IMR-90 (cell line): ENCODE measurements at regions not wholly inside any gene's neighbourhood (a gene's known extent, or its start where the extent isn't known, plus 50 kb on each side); places are given as distances from the start of the nearest gene placed in this dataset.

Source experiments
- ATAC-seq: fragments of 200-7000 bp; cut with Tn5 transposase; 2 replicates; pipeline ENCODE4 v1.9.1; 2020; ENCODE audit warnings: low read depth, mild to moderate bottlenecking, moderate library complexity
- BruUV-seq: library from RNA; stranded (reverse); fragments of 400-500 nt; replicated peaks from 2 replicates; lab custom pipeline; 2021; lab: Mats Ljungman, UMichigan
- CTCF ChIA-PET: fragments of 300-600 bp; formaldehyde crosslinking; extraction: SDS; loops from one replicate; lab custom pipeline; 2021; ENCODE audit warnings: antibody characterized with exemption; lab: Yijun Ruan, JAX
- POLR2A ChIA-PET: fragments of 300-600 bp; sonication (Branson Sonifier 250); formaldehyde crosslinking; loops from one replicate; lab custom pipeline; 2022; ENCODE audit warnings: antibody characterized with exemption; ENCODE audit not compliant: unreplicated experiment; lab: Charles Lee
- DNase-seq: peaks from one replicate; pipeline ENCODE4 v3.0.0; 2013
- H2AFZ ChIP-seq: replicated peaks from 2 replicates; pipeline ENCODE3; 2013; ENCODE audit warnings: low read length, mild to moderate bottlenecking; ENCODE audit not compliant: poor library complexity
- H2AK5ac ChIP-seq: 2 replicates; pipeline ENCODE4 v1.6.1; 2013; ENCODE audit warnings: low read depth, low read length, inconsistent platforms
- H2AK9ac ChIP-seq: replicated peaks from 2 replicates; pipeline ENCODE3; 2013; ENCODE audit warnings: mild to moderate bottlenecking, low read depth, low read length, moderate library complexity; ENCODE audit not compliant: poor library complexity
- H2BK120ac ChIP-seq: 2 replicates; pipeline ENCODE4 v1.6.1; 2013; ENCODE audit warnings: low read depth, low read length, inconsistent platforms
- H2BK15ac ChIP-seq: 3 replicates; pipeline ENCODE4 v1.6.1; 2013; ENCODE audit warnings: low read depth, low read length, inconsistent platforms
- H2BK20ac ChIP-seq: 2 replicates; pipeline ENCODE4 v1.6.1; 2013; ENCODE audit warnings: low read depth, mild to moderate bottlenecking, inconsistent platforms, low read length, moderate library complexity
- H2BK5ac ChIP-seq: 2 replicates; pipeline ENCODE4 v1.6.1; 2013; ENCODE audit warnings: mild to moderate bottlenecking, low read depth, low read length, inconsistent platforms; ENCODE audit not compliant: poor library complexity, severe bottlenecking
- H3K14ac ChIP-seq: replicated peaks from 2 replicates; pipeline ENCODE4 v1.6.1; 2013; ENCODE audit warnings: low read depth, low read length, inconsistent platforms
- H3K18ac ChIP-seq: 2 replicates; pipeline ENCODE4 v1.6.1; 2013; ENCODE audit warnings: low read depth, low read length, control low read depth
- H3K23ac ChIP-seq: 2 replicates; pipeline ENCODE4 v1.6.1; 2013; ENCODE audit warnings: low read depth, low read length, inconsistent platforms
- H3K27ac ChIP-seq: 2 replicates; pipeline ENCODE4 v1.5.1; 2013; ENCODE audit warnings: mild to moderate bottlenecking, control low read depth, low read length; ENCODE audit not compliant: insufficient read depth
- H3K27me3 ChIP-seq: 2 replicates; pipeline ENCODE4 v1.6.1; 2013; ENCODE audit warnings: low read length; ENCODE audit not compliant: control insufficient read depth, insufficient read depth
- H3K36me3 ChIP-seq: 2 replicates; pipeline ENCODE4 v1.6.1; 2013; ENCODE audit warnings: low read length, mixed read lengths; ENCODE audit not compliant: control insufficient read depth, insufficient read depth
- H3K4ac ChIP-seq: 2 replicates; pipeline ENCODE4 v1.6.1; 2013; ENCODE audit warnings: low read depth, low read length, inconsistent platforms
- H3K4me1 ChIP-seq: 2 replicates; pipeline ENCODE4 v1.6.1; 2013; ENCODE audit warnings: low read length, mixed read lengths; ENCODE audit not compliant: control insufficient read depth, insufficient read depth
- H3K4me2 ChIP-seq: 2 replicates; pipeline ENCODE4 v1.6.1; 2013; ENCODE audit warnings: low read depth, mild to moderate bottlenecking, control low read depth, low read length, moderate library complexity
- H3K4me3 ChIP-seq: 2 replicates; pipeline ENCODE4 v1.5.1; 2013; ENCODE audit warnings: low read depth, mild to moderate bottlenecking, control low read depth, low read length, moderate library complexity; ENCODE audit not compliant: insufficient read depth
- H3K56ac ChIP-seq: 2 replicates; pipeline ENCODE4 v1.6.1; 2013; ENCODE audit warnings: low read length, inconsistent platforms; ENCODE audit not compliant: insufficient read depth; ENCODE audit errors: extremely low read depth
- H3K79me1 ChIP-seq, 2 experiments: 2 replicates each; pipeline ENCODE4 v1.6.1; 2013; ENCODE audit warnings: low read length in 2 of 2, inconsistent platforms in 1 of 2, low read depth in 1 of 2
- H3K9ac ChIP-seq: 2 replicates; pipeline ENCODE4 v1.6.1; 2013; ENCODE audit warnings: low read depth, low read length, control low read depth
- H3K9me1 ChIP-seq: 2 replicates; pipeline ENCODE4 v1.6.1; 2013; ENCODE audit warnings: low read length, inconsistent platforms; ENCODE audit not compliant: insufficient read depth
- H3K9me3 ChIP-seq: 2 replicates; pipeline ENCODE4 v1.6.1; 2013; ENCODE audit warnings: low read length; ENCODE audit not compliant: control insufficient read depth, insufficient read depth
- H4K20me1 ChIP-seq: 2 replicates; pipeline ENCODE4 v1.6.1; 2013; ENCODE audit warnings: low read length, inconsistent platforms; ENCODE audit not compliant: insufficient read depth
- H4K5ac ChIP-seq: 2 replicates; pipeline ENCODE4 v1.6.1; 2013; ENCODE audit warnings: mild to moderate bottlenecking, low read depth, low read length, control low read depth
- H4K8ac ChIP-seq, 2 experiments: 2 replicates each; pipeline ENCODE4 v1.6.1; 2013; ENCODE audit warnings: low read depth in 2 of 2, low read length in 2 of 2, control low read depth in 1 of 2, inconsistent platforms in 1 of 2
- H4K91ac ChIP-seq: 2 replicates; pipeline ENCODE4 v1.6.1; 2013; ENCODE audit warnings: low read depth, low read length, inconsistent platforms; ENCODE audit not compliant: insufficient read depth
- MAFK ChIP-seq: IDR thresholded peaks from 2 replicates; pipeline ENCODE4 v1.6.1; 2012; ENCODE audit warnings: low read depth, low read length, improper control_type of control experiment
- MAZ ChIP-seq: IDR thresholded peaks from 2 replicates; pipeline ENCODE4 v1.6.1; 2012; ENCODE audit warnings: low read depth, mild to moderate bottlenecking, low read length, improper control_type of control experiment, moderate library complexity, borderline replicate concordance
- WGBS, 2 experiments: methylation state at CpG; one replicate each; pipeline versions ENCODE4 v1.1.5 to v1.1.7; 2013; ENCODE audit warnings: missing lambda C conversion rate in 2 of 2; ENCODE audit not compliant: insufficient read length in 1 of 2; ENCODE audit errors: extremely low coverage in 2 of 2; 5-methylcytosine and 5-hydroxymethylcytosine counted together
- dilution Hi-C: fragments of 300-500 bp; cut with HindIII; formaldehyde crosslinking; loops from one replicate; pipeline ENCODE4 v1.14.3; 2018; ENCODE audit warnings: low sequenced_read_pairs; ENCODE audit not compliant: unreplicated experiment
- in situ Hi-C: fragments of 300-500 bp; cut with MboI; formaldehyde crosslinking; loops from 3 replicates; pipeline ENCODE4 v1.14.3; 2019; ENCODE audit warnings: low sequenced_read_pairs, inconsistent platforms, mixed read lengths
- intact Hi-C: fragments of 100-400 bp; cut with micrococcal nuclease; formaldehyde crosslinking; loops from 2 replicates; pipeline ENCODE4 v1.10.0; 2022

- Histone ChIP-seq H3K18ac (no peak overlapping the region), H3K4ac (no peak overlapping the region), H4K20me1 (no peaks in the 10 kb centered on the region), H3K27me3 (no peaks in the 10 kb centered on the region), H3K23ac (no peak overlapping the region), H3K56ac (no peak overlapping the region), H2BK15ac (no peak overlapping the region), H3K36me3 (no peaks in the 10 kb centered on the region), H3K4me3 (no peak overlapping the region), H2BK5ac (no peak overlapping the region), H2AFZ (peak overlapping the region; percentile 41), H3K4me1 (no peaks in the 10 kb centered on the region), H3K9me3 (0 out of 2 replicates have a peak, but pooled peaks cover 2% of the 10 kb centered on the region), H2AK9ac (no peak overlapping the region), H3K14ac (no peak overlapping the region), H2BK120ac (no peak overlapping the region), H4K8ac (no peak overlapping the region), H3K9me1 (no peaks in the 10 kb centered on the region), H3K27ac (no peak overlapping the region), H4K5ac (no peak overlapping the region), H4K91ac (no peak overlapping the region), H3K4me2 (no peak overlapping the region), H2AK5ac (no peak overlapping the region), H3K79me1 (no peaks in the 10 kb centered on the region), H2BK20ac (no peak overlapping the region), H3K9ac (no peak overlapping the region)
- intact Hi-C loops, result no loop called here
- TF ChIP-seq MAFK, result no peak
- TF ChIP-seq MAZ, result no peak
- ChIA-PET POLR2A (no interaction called here), CTCF (no interaction called here)
- dilution Hi-C loops, result no loop called here
- in situ Hi-C loops, result no loop called here
- DNase-seq, result no peak
- no peak for ATAC-seq
- BruUV-seq, result no TSS peak
- no CpG with 5 or more reads among the region's 3 CpGs for WGBS, 2 experiments
These were observed 442.7 kb upstream of the CD180 start for GRCh38 chr5:67639313-67639712.
